HT-29 (cell line): ENCODE measurements at regions not wholly inside any gene's neighbourhood (a gene's known extent, or its start where the extent isn't known, plus 50 kb on each side); places are given as distances from the start of the nearest gene placed in this dataset.

Experiments
- DNase-seq: peaks from one replicate; pipeline ENCODE4 v3.0.0-alpha.2; 2015; ENCODE audit warnings: low spot score

DNA sequence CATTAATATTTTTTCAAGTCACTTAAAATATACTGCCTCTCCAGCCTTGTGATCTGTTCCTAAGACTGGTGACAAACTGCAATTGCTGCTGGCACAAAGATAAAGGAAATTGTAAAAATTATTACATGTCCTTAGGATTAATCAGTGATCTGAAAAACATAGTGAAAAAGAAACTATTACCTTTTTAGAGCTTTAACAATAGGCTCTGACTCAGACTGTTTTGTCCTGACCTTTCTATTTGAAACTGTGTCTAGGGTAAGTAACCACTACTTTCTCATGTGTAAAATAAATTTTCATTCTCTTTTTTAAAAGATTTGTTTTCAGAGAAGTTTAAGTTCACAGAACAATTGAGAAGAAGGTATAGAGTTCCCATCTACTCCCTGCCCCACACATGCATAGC lies 80.4 kb upstream of the CLEC14A start:
- DNase-seq = no peak

- DNase-seq = no peak
Observed at GRCh38 chr14:38330275-38330674, 74.4 kb upstream of the CLEC14A start.

DNA sequence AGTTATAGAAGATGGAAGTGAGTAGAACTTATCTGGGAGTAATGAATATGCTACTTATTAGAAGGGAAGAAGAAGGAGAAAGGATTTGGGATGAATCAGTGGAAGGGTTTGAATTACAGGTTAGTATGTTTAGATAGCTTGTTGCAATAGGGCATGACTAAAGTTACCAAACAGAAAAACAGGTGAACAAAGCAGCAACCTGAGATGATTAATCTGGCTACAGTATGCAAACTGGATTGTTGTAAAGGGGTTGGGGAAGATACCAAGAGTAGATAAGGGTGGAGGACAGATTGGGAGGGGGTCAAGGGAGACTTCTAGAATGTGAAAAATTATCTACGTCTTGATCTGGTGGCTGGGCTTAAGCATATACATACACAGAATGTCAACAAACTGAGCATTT lies 73.4 kb upstream of the CLEC14A start:
- DNase-seq = no peak

GRCh38 chr14:38316922-38317321 lies 61.0 kb upstream of the CLEC14A start:
- no peak for DNase-seq

- DNase-seq = no peak
Observed at GRCh38 chr14:38311655-38312054, 55.8 kb upstream of the CLEC14A start.

GRCh38 chr14:38310420-38310995 lies 54.6 kb upstream of the CLEC14A start:
- no peak for DNase-seq

DNA sequence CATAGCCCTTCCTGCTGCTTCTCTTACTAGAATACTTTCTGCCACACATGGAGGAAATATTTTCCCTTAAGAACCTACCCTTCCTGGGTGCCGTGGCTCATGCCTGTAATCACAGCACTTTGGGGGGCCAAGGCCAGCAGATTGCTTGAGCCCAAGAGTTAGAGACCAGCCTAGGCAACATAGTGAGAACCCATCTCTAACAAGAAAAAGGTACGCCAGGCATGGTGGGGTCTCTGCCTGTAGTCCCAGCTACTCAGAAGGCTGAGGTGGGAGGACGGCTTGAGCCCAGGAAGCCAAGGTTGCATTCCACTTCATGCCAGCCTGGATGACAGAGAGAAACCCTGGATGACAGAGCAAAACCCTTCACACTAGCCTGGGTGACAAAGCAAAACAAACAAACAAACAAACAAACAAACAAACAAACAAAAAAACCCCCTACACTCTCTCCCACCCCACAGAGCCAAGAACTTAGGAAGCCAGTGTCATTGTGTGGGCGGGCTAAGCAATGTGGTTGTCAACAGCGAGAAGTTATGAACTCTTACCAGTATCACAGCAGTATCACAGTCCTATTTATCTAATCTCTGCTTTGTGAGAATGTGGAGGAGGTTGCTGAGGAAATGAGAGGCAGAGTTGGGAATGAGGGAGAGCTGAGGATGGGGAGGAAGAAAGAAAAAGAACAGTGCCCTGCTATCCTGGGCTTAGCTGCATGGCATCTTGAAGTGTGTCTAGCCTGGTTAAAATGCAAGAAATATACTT lies 53.8 kb upstream of the CLEC14A start:
- no peak for DNase-seq
